MCF 10A (cell line): ENCODE measurements at regions not wholly inside any gene's neighbourhood (a gene's known extent, or its start where the extent isn't known, plus 50 kb on each side); places are given as distances from the start of the nearest gene placed in this dataset.

Experiments
- BruUV-seq: library from RNA; stranded (reverse); fragments of 400-500 nt; replicated peaks from 2 replicates; lab custom pipeline; 2021; lab: Mats Ljungman, UMichigan
- CTCF ChIA-PET: fragments of 300-600 bp; sonication (Branson Sonifier 250); formaldehyde crosslinking; extraction: SDS; loops from one replicate; lab custom pipeline; 2021; ENCODE audit warnings: antibody characterized with exemption, inconsistent platforms; lab: Yijun Ruan, JAX
- POLR2A ChIA-PET: fragments of 300-600, 350-650 bp; sonication (Branson Sonifier 250); formaldehyde crosslinking; extraction: SDS; loops from one replicate; lab custom pipeline; 2020; ENCODE audit warnings: antibody characterized with exemption, inconsistent platforms; lab: Yijun Ruan, JAX
- DNase-seq: peaks from one replicate; pipeline ENCODE4 v3.0.0-alpha.2; 2018; ENCODE audit not compliant: unreplicated experiment
- H3K27ac Mint-ChIP-seq: one replicate; pipeline ENCODE4 v1.8.0; 2022; ENCODE audit warnings: mild to moderate bottlenecking, low read depth, mixed read lengths; ENCODE audit not compliant: unreplicated experiment
- H3K27me3 Mint-ChIP-seq: one replicate; pipeline ENCODE4 v1.8.0; 2022; ENCODE audit warnings: mixed read lengths; ENCODE audit not compliant: insufficient read depth, unreplicated experiment
- H3K36me3 Mint-ChIP-seq: one replicate; pipeline ENCODE4 v1.8.0; 2022; ENCODE audit warnings: mild to moderate bottlenecking, moderate library complexity, mixed read lengths; ENCODE audit not compliant: insufficient read depth, unreplicated experiment
- H3K4me1 Mint-ChIP-seq: one replicate; pipeline ENCODE4 v1.8.0; 2022; ENCODE audit warnings: mixed read lengths; ENCODE audit not compliant: insufficient read depth, unreplicated experiment
- H3K4me3 Mint-ChIP-seq: one replicate; pipeline ENCODE4 v1.8.0; 2022; ENCODE audit warnings: mild to moderate bottlenecking, moderate library complexity, mixed read lengths; ENCODE audit not compliant: unreplicated experiment
- H3K9me3 Mint-ChIP-seq: one replicate; pipeline ENCODE4 v1.8.0; 2022; ENCODE audit warnings: mixed read lengths; ENCODE audit not compliant: unreplicated experiment
- intact Hi-C: fragments of 100-400 bp; cut with micrococcal nuclease; formaldehyde crosslinking; loops from 2 replicates; pipeline ENCODE4 v1.14.1; 2022
- TF ChIP-seq, protein P1 (sequence below): fragments of 200-600 bp; IDR thresholded peaks from one replicate; pipeline ENCODE4 v1.8.0; 2022; ENCODE audit warnings: antibody characterized with exemption, mild to moderate bottlenecking; ENCODE audit not compliant: unreplicated experiment

DNA sequence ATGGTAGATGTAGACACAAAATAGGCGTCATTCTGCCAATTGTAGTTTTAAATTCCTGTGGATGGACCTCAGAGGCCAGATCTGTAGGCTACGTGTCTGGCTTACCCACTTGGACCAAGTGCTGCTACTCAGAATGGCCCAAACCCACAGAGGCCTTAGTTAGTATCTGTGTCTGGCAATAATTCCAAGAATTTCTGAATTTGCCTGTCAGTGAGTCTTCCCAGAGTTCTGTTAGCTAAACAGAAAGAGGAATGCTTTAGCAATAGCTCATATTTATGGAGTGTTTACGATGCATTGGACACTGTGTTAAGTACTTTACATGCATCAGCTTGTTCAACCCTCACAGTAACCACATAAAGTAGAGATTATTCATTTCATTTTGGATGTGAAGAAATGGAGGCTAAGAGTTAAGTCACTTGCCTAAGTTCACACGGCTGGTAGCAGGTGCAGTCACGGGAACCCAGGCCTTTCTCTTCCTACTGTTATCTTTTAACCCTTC lies 231.8 kb downstream of the PTEN start:
- TF ChIP-seq, protein P1, sequence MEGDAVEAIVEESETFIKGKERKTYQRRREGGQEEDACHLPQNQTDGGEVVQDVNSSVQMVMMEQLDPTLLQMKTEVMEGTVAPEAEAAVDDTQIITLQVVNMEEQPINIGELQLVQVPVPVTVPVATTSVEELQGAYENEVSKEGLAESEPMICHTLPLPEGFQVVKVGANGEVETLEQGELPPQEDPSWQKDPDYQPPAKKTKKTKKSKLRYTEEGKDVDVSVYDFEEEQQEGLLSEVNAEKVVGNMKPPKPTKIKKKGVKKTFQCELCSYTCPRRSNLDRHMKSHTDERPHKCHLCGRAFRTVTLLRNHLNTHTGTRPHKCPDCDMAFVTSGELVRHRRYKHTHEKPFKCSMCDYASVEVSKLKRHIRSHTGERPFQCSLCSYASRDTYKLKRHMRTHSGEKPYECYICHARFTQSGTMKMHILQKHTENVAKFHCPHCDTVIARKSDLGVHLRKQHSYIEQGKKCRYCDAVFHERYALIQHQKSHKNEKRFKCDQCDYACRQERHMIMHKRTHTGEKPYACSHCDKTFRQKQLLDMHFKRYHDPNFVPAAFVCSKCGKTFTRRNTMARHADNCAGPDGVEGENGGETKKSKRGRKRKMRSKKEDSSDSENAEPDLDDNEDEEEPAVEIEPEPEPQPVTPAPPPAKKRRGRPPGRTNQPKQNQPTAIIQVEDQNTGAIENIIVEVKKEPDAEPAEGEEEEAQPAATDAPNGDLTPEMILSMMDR, result no peak
- no peaks in the 10 kb centered on the region for H3K27me3 Mint-ChIP-seq
- CTCF ChIA-PET, result interaction anchor here (0.8 to 1.2 kb wide), 4 partner anchors 9 to 294 kb away, joined by 3 to 4 read pairs (median 4); no protein-coding TSS in a partner anchor
- H3K36me3 Mint-ChIP-seq, result no peaks in the 10 kb centered on the region
- BruUV-seq, result no TSS peak
- peaks cover 36% of the 10 kb centered on the region for H3K4me1 Mint-ChIP-seq
- H3K4me3 Mint-ChIP-seq, result no peak overlapping the region
- POLR2A ChIA-PET, result interaction anchor here (0.7 to 4.6 kb wide), 14 partner anchors 11 to 460 kb away, joined by 3 to 29 read pairs (median 4); partner anchors contain the start of genes ATAD1, KLLN and PTEN
- intact Hi-C loops, result no loop called here
- peak; percentile 40 for DNase-seq
- H3K27ac Mint-ChIP-seq, result no peak overlapping the region
- H3K9me3 Mint-ChIP-seq, result no peaks in the 10 kb centered on the region

DNA sequence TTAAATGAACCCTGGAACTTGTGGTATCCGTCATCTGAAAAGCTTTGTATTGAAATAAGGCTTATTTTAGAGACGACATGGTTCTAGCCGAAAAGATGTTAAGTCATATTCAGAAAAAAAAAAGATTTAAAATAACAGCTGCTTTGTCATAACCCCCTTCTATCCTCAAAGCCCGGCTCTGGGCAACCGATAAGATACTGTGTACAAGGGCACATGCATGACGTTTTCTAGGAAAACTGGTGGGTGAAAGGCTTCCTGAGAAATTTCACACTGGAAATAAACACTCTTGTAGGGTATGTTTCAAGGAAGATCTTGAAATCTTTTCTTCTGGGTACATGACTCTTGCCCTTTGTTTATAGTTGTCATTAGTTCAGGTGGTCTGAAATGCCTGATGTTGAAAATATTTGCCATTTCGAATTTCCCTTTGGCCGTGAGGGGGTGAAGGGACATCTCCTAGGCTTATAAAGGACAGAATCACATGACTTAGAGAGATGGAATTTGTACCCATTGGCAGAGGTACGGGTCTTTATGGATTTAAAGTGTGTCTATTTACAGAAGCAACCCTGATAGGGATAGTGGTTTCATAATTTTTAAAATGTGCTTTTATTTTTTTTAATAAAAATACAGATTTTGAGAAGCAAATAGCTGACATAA lies 232.5 kb downstream of the PTEN start:
- H3K27me3 Mint-ChIP-seq, result no peaks in the 10 kb centered on the region
- intact Hi-C loops, result no loop called here
- DNase-seq, result no peak
- H3K4me1 Mint-ChIP-seq, result peaks cover 29% of the 10 kb centered on the region
- no peaks in the 10 kb centered on the region for H3K36me3 Mint-ChIP-seq
- H3K9me3 Mint-ChIP-seq, result no peaks in the 10 kb centered on the region
- H3K4me3 Mint-ChIP-seq, result no peak overlapping the region
- H3K27ac Mint-ChIP-seq, result no peak overlapping the region
- POLR2A ChIA-PET, result interaction anchor here (0.6 to 4.6 kb wide), 20 partner anchors 10 to 459 kb away, joined by 3 to 29 read pairs (median 4); partner anchors contain the start of genes ATAD1, KLLN and PTEN
- no TSS peak for BruUV-seq
- CTCF ChIA-PET, result interaction anchor here (0.9 to 1.2 kb wide), 3 partner anchors 9 to 31 kb away, joined by 3 to 4 read pairs (median 3); no protein-coding TSS in a partner anchor
- TF ChIP-seq, protein P1, result no peak

DNA sequence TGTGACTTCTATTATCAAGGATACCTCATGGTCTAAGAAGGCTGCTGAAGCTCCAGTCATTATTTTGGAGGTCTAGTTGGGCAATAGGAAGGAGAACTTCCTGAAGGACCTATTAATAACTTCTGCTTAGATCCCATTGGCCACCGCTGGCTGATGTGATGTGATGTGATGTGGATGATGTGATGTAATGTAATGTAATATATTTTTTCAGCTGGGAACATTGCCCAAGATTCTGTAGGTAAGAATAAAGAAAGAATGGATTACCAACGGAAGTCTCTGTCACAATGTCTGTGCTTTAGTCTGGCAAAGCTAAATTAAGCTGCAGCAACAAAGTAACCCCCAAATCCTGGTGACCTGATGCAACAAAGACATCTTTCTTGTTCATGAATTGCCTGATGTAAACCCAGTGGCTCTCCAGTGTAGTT lies 233.7 kb downstream of the PTEN start:
- intact Hi-C loops, result no loop called here
- Mint-ChIP-seq H3K4me3 (no peak overlapping the region), H3K27ac (no peak overlapping the region), H3K27me3 (no peaks in the 10 kb centered on the region), H3K36me3 (no peaks in the 10 kb centered on the region), H3K9me3 (no peaks in the 10 kb centered on the region), H3K4me1 (peaks cover 17% of the 10 kb centered on the region)
- ChIA-PET CTCF (interaction anchor here (0.7 kb wide), 2 partner anchors 15 to 293 kb away, joined by 3 read pairs; no protein-coding TSS in a partner anchor), POLR2A (interaction anchor here (1.4 to 4.6 kb wide), 4 partner anchors 15 to 235 kb away, joined by 7 to 29 read pairs (median 8); partner anchors contain the start of genes KLLN and PTEN)
- DNase-seq, result no peak
- BruUV-seq, result no TSS peak
- TF ChIP-seq, protein P1, result no peak

DNA sequence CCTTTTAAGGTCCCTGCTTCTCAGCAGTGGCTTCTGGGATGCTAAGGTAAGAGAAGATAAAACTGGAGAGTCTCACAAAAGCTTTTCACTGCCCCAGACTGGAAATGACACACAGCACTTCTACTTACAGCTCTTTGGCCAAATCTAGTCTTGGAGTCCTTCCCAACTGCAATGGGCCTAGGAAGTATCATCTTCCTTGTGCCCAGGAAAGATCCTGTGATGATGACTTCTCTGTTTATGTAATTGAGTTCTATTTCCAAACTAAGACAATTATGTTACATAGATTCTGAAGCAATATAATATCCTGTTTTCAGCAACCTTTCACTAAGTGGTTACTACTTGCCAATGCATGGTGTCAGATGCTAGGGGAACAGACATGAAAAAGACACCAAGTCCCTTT lies 234.1 kb downstream of the PTEN start:
- H3K27me3 Mint-ChIP-seq, result no peaks in the 10 kb centered on the region
- H3K4me3 Mint-ChIP-seq, result no peak overlapping the region
- H3K4me1 Mint-ChIP-seq, result peaks cover 13% of the 10 kb centered on the region
- POLR2A ChIA-PET, result interaction anchor here (4.6 kb wide), 1 partner anchor 235 kb away, joined by 29 read pairs; the partner anchor contains the start of genes KLLN and PTEN
- no peaks in the 10 kb centered on the region for H3K9me3 Mint-ChIP-seq
- no peaks in the 10 kb centered on the region for H3K36me3 Mint-ChIP-seq
- BruUV-seq, result no TSS peak
- no peak overlapping the region for H3K27ac Mint-ChIP-seq
- CTCF ChIA-PET, result interaction anchor here (0.6 to 0.7 kb wide), 3 partner anchors 15 to 292 kb away, joined by 3 read pairs; no protein-coding TSS in a partner anchor
- no peak for DNase-seq
- TF ChIP-seq, protein P1, result no peak
- intact Hi-C loops, result no loop called here
